ENCODE measurements at regions not wholly inside any gene's neighbourhood (a gene's known extent, or its start where the extent isn't known, plus 50 kb on each side); places are given as distances from the start of the nearest gene placed in this dataset.

GRCh38 chr5:68533051-68533450 lies 317.5 kb downstream of the PIK3R1 start:
- WGBS, 3 donors: 27 to 43% (median 36%) methylated on average over 2 of the region's 2 CpGs
- no peak overlapping the region for H3K27ac ChIP-seq
- intact Hi-C loops (cut with DNase I): no loop called here

DNA sequence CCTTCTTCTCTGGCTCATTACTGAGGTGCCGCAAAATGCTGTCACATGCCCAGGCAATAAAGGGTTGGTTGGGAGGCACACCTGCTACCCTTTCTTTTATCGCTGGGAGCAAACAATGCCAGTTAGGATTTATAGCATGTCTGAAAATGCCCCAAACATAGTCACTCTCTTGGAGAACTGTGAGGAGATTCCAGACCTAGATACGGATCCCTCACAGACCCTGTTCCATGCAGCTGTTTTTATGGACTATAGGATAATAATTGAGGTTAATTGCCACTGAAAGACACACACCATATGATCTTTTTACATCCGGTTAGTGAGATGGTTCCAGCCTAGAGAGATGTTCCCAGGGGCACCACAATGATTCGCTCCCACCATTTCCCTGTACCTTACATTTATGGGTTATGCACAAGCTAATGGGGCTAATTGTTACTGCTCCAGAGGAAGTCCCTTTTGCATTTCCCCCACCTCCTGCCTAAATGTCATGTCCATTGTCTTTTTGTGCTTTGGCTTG lies 318.1 kb downstream of the PIK3R1 start:
- Histone ChIP-seq H3K9me3 (no peaks in the 10 kb centered on the region), H3K27ac (peak overlapping the region in 1 of 2 donors; percentile 71), H3K36me3 (no peaks in the 10 kb centered on the region), H3K27me3 (no peaks in the 10 kb centered on the region), H3K4me1 (ENCODE audit: insufficient read depth) (peaks cover 7% of the 10 kb centered on the region), H3K4me3 (no peak overlapping the region)
- no peak for DNase-seq
- intact Hi-C loops (cut with DNase I): no loop called here
- TF ChIP-seq POLR2A (IDR thresholded peaks at IDR 0.05) (no peak), EP300 (IDR thresholded peaks at IDR 0.05) (no peak)
- TF ChIP-seq, protein P1, sequence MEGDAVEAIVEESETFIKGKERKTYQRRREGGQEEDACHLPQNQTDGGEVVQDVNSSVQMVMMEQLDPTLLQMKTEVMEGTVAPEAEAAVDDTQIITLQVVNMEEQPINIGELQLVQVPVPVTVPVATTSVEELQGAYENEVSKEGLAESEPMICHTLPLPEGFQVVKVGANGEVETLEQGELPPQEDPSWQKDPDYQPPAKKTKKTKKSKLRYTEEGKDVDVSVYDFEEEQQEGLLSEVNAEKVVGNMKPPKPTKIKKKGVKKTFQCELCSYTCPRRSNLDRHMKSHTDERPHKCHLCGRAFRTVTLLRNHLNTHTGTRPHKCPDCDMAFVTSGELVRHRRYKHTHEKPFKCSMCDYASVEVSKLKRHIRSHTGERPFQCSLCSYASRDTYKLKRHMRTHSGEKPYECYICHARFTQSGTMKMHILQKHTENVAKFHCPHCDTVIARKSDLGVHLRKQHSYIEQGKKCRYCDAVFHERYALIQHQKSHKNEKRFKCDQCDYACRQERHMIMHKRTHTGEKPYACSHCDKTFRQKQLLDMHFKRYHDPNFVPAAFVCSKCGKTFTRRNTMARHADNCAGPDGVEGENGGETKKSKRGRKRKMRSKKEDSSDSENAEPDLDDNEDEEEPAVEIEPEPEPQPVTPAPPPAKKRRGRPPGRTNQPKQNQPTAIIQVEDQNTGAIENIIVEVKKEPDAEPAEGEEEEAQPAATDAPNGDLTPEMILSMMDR (IDR thresholded peaks at IDR 0.05): no peak
- WGBS, 3 donors: 31 to 39% (median 32%) methylated on average over 5 of the region's 5 CpGs

More at GRCh38 chr5:68533051-68533450, 317.5 kb downstream of the PIK3R1 start:
- TF ChIP-seq EP300 (IDR thresholded peaks at IDR 0.05): no peak
- no peak for TF ChIP-seq POLR2A (IDR thresholded peaks at IDR 0.05)
- TF ChIP-seq, protein P1 (IDR thresholded peaks at IDR 0.05): no peak
- Histone ChIP-seq H3K4me3 (no peak overlapping the region), H3K9me3 (no peaks in the 10 kb centered on the region), H3K36me3 (no peaks in the 10 kb centered on the region), H3K4me1 (ENCODE audit: insufficient read depth) (peaks cover 7% of the 10 kb centered on the region), H3K27me3 (no peaks in the 10 kb centered on the region)
- DNase-seq: no peak

GRCh38 chr5:68534131-68534940 lies 318.8 kb downstream of the PIK3R1 start:
- Histone ChIP-seq H3K4me3 (peak overlapping the region; percentile 4), H3K27me3 (no peaks in the 10 kb centered on the region), H3K27ac (peak overlapping the region; percentile 4 to 71), H3K36me3 (no peaks in the 10 kb centered on the region), H3K9me3 (no peaks in the 10 kb centered on the region), H3K4me1 (ENCODE audit: insufficient read depth) (peaks cover 7% of the 10 kb centered on the region)
- DNase-seq: peak; percentile 28 to 79 (median 57)
- TF ChIP-seq POLR2A (IDR thresholded peaks at IDR 0.05) (no peak), EP300 (IDR thresholded peaks at IDR 0.05) (no peak)
- TF ChIP-seq, protein P1 (IDR thresholded peaks at IDR 0.05): no peak
- intact Hi-C loops (cut with DNase I): no loop called here
- WGBS, 3 donors: 9 to 15% (median 9%) methylated on average over 12 of the region's 12 CpGs

- 63 to 66% (median 64%) methylated on average over 8 of the region's 8 CpGs for WGBS, 3 donors
- Histone ChIP-seq H3K27me3 (no peaks in the 10 kb centered on the region), H3K4me3 (no peak overlapping the region), H3K27ac (peak overlapping the region; percentile 4 to 71), H3K9me3 (no peaks in the 10 kb centered on the region), H3K36me3 (no peaks in the 10 kb centered on the region), H3K4me1 (ENCODE audit: insufficient read depth) (peaks cover 7% of the 10 kb centered on the region)
- intact Hi-C loops (cut with DNase I): no loop called here
- no peak for DNase-seq
- no peak for TF ChIP-seq POLR2A (IDR thresholded peaks at IDR 0.05)
- TF ChIP-seq EP300 (IDR thresholded peaks at IDR 0.05): no peak
- TF ChIP-seq, protein P1 (IDR thresholded peaks at IDR 0.05): no peak
Observed at GRCh38 chr5:68534956-68535520, 319.5 kb downstream of the PIK3R1 start.

Data from ovary (tissue), 7 donors.